ENCODE measurements at regions not wholly inside any gene's neighbourhood (a gene's known extent, or its start where the extent isn't known, plus 50 kb on each side); places are given as distances from the start of the nearest gene placed in this dataset.

- no peak for TF ChIP-seq MYC (IDR thresholded peaks at IDR 0.05; ENCODE audit: low read depth, low read length)
- TF ChIP-seq CTCF (IDR thresholded peaks at IDR 0.05; ENCODE audit: low read depth, low read length), result no peak
These were observed 511.6 kb upstream of the ARGLU1 start for GRCh38 chr13:107079423-107080049.

Measured in NB4 (cell line).